RWPE1 (cell line): ENCODE measurements at regions not wholly inside any gene's neighbourhood (a gene's known extent, or its start where the extent isn't known, plus 50 kb on each side); places are given as distances from the start of the nearest gene placed in this dataset.

ENCODE experiments used
- CTCF ChIA-PET: fragments of 350-600 bp; sonication (Branson Sonifier 250); formaldehyde crosslinking; extraction: SDS; loops from one replicate; lab custom pipeline; 2021; lab: Yijun Ruan, JAX
- POLR2A ChIA-PET: fragments of 400-600 bp; formaldehyde crosslinking; extraction: SDS; loops from one replicate; lab custom pipeline; 2020; ENCODE audit warnings: antibody characterized with exemption; ENCODE audit not compliant: low non-redundant PET; lab: Yijun Ruan, JAX
- DNase-seq: peaks from one replicate; pipeline ENCODE4 v3.0.0; 2012; ENCODE audit warnings: low spot score
- H3K27ac ChIP-seq: fragments of 450-650 bp; 2 replicates; pipeline ENCODE4 v1.5.1; 2017
- TF ChIP-seq, protein P1 (sequence below): fragments of 450-650 bp; conservative IDR thresholded peaks from 2 replicates; pipeline ENCODE4 v1.5.1; 2017; ENCODE audit warnings: low read depth, mild to moderate bottlenecking

DNA sequence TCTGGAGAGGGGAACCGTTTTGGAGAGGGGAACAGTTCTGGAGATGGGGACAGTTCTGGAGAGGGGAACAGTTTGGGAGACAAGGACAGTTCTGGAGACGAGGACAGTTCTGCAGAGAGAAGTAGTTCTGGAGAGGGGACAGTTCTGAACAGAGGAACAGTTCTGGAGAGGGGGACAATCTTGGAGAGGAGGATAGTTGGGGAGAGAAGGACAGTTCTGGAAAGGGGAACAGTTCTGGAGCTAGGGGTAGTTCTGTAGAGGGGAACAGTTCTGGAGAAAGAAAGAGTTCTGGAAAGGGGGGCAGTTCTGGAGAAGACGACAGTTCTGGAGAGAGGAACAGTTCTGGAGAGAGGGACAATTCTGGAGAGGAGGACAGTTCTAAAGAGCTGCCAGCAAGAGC, 745.9 kb downstream of the GALR1 start:
- DNase-seq = no peak
- ChIA-PET POLR2A (no interaction called here), CTCF (no interaction called here)
- TF ChIP-seq, protein P1, sequence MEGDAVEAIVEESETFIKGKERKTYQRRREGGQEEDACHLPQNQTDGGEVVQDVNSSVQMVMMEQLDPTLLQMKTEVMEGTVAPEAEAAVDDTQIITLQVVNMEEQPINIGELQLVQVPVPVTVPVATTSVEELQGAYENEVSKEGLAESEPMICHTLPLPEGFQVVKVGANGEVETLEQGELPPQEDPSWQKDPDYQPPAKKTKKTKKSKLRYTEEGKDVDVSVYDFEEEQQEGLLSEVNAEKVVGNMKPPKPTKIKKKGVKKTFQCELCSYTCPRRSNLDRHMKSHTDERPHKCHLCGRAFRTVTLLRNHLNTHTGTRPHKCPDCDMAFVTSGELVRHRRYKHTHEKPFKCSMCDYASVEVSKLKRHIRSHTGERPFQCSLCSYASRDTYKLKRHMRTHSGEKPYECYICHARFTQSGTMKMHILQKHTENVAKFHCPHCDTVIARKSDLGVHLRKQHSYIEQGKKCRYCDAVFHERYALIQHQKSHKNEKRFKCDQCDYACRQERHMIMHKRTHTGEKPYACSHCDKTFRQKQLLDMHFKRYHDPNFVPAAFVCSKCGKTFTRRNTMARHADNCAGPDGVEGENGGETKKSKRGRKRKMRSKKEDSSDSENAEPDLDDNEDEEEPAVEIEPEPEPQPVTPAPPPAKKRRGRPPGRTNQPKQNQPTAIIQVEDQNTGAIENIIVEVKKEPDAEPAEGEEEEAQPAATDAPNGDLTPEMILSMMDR = no peak
- no peak overlapping the region for H3K27ac ChIP-seq

DNA sequence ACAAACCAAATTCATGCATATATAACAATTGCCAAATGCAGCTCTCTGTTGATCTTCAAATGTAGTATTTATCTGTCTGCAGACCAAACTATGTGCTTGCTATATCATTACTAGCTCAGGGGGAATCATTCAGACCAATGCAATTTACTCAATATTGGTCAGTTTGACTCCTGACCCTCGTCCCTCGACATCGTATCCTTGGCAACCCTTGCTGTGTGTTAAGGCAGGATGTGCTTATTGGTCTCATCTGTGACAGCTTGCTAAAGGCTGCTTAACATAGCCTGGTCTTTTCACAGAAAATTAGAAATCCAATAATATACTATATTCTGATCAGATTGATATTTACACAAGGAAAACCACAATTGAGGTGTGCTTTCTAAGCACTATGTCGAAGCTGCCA, 747.1 kb downstream of the GALR1 start:
- H3K27ac ChIP-seq = no peak overlapping the region
- TF ChIP-seq, protein P1 = no peak
- DNase-seq = no peak
- ChIA-PET CTCF (no interaction called here), POLR2A (no interaction called here)

DNA sequence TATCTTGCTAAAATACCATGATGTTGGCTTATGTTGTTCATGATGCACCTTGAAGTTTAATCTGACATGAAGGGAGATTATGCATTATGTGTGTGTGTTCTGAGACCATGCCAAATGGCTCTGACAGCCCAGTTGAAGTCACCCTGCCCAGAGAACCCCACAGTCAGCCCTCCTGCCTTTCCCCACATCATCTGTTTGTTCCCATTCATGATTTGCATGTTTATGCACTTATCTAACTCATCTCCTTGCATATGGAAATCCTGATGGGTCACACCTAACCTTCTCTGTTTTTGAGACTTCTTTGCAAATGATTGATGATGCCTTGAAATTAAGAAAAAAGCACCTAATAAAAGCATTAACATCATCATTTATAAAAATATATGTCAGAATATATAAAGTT, 752.2 kb downstream of the GALR1 start:
- ChIA-PET POLR2A (no interaction called here), CTCF (no interaction called here)
- no peak overlapping the region for H3K27ac ChIP-seq

DNA sequence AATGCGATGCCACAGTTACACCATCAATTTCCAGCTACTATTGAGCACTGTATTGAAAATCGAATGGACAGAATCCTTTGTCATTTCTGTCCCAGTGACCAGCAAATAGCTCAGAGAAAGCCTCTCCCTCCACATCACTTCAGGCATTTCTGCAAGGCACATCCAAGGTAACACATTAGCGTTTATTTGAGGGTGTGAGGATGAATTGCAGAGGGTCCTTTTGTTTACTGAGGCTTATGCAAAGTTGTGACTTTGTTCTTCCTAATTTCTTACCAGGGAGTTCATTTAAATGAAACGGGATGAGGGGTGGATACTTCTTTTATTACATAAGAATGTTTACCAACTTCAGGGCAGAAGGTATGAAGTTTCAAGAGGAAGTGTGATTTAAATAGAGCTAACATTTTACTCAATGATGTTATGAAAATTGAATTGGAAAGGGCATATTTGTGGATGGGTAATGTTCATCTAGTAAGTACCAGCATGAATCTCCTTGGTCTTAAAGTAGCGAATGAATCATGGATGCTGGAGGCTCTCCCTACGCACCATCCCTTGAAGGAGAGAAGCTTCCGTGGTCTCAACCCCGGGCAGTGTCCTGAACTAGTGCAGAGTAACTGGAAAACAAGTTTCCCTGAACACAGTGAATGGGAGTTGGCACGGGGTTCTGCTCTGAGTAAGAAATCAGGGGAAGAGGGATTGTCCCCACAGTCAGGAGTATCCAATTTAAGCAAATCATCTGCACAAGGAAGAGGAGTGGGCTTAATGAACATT, 756.5 kb downstream of the GALR1 start:
- ChIA-PET POLR2A (no interaction called here), CTCF (no interaction called here)
- TF ChIP-seq, protein P1 = no peak
- H3K27ac ChIP-seq = no peak overlapping the region
- no peak for DNase-seq

More for the DNA sequence above, 752.2 kb downstream of the GALR1 start:
- no peak for DNase-seq
- TF ChIP-seq, protein P1 = no peak

DNA sequence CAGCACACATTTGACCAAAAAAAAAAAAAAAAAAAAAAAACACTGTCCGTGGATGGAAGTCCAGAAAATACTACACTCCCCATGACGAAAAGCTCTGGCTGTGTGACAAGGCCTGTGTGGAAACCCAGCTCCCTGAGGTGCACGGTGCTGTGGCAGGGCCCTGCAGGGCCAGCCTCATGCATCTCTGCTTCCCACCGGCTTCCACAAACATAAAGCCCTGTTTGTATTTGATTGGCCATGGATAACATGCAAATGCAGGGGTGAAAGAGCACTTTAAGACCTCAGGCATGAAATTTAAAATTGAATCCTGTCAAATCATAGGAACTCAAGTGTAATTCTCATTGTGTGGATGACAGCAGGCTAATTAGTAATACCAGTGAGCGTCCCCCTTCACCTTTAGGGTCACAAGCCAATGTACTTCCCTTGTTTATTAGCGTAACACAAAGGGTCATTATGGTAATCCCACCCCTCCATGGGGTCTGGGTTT, 757.2 kb downstream of the GALR1 start:
- CTCF ChIA-PET = no interaction called here
- TF ChIP-seq, protein P1 = no peak
- DNase-seq = no peak
- POLR2A ChIA-PET = no interaction called here
- H3K27ac ChIP-seq = no peak overlapping the region

DNA sequence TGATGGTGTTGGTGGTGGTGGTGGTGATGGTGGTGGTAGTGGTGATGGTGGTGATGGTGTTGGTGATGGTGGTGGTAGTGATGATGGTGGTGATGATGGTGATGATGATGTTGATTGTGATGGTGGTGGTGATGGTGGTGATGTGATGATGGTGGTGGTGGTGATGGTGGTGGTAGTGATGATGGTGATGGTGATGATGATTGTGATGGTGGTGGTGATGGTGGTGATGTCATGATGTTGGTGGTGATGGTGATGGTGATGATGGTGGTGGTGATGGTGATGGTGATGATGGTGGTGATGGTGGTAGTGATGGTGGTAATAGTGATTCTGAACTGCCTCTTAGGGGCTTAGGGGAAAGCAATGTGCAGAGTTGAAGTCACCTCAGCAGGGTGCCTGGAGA, 760.7 kb downstream of the GALR1 start:
- ChIA-PET POLR2A (no interaction called here), CTCF (no interaction called here)
- DNase-seq = no peak
- H3K27ac ChIP-seq = no peak overlapping the region
- TF ChIP-seq, protein P1 = no peak
